MM.1S (cell line): ENCODE measurements at regions not wholly inside any gene's neighbourhood (a gene's known extent, or its start where the extent isn't known, plus 50 kb on each side); places are given as distances from the start of the nearest gene placed in this dataset.

Experiments
- CTCF ChIP-seq: fragments of 300-600 bp; sonication (generic); IDR thresholded peaks from 2 replicates; pipeline ENCODE4 v1.5.1; 2016; ENCODE audit warnings: antibody characterized with exemption, low read length, mixed read lengths
- EZH2 ChIP-seq: fragments of 300-600 bp; sonication (generic); optimal IDR thresholded peaks from 2 replicates; pipeline ENCODE3; 2017; ENCODE audit warnings: low read depth, mild to moderate bottlenecking, antibody characterized with exemption, low read length, mixed read lengths

- TF ChIP-seq CTCF (no peak), EZH2 (no peak)
Measured at GRCh38 chr18:29882620-29883019, 1159.9 kb downstream of the DSC3 start.
